ENCODE measurements at regions not wholly inside any gene's neighbourhood (a gene's known extent, or its start where the extent isn't known, plus 50 kb on each side); places are given as distances from the start of the nearest gene placed in this dataset.

DNA sequence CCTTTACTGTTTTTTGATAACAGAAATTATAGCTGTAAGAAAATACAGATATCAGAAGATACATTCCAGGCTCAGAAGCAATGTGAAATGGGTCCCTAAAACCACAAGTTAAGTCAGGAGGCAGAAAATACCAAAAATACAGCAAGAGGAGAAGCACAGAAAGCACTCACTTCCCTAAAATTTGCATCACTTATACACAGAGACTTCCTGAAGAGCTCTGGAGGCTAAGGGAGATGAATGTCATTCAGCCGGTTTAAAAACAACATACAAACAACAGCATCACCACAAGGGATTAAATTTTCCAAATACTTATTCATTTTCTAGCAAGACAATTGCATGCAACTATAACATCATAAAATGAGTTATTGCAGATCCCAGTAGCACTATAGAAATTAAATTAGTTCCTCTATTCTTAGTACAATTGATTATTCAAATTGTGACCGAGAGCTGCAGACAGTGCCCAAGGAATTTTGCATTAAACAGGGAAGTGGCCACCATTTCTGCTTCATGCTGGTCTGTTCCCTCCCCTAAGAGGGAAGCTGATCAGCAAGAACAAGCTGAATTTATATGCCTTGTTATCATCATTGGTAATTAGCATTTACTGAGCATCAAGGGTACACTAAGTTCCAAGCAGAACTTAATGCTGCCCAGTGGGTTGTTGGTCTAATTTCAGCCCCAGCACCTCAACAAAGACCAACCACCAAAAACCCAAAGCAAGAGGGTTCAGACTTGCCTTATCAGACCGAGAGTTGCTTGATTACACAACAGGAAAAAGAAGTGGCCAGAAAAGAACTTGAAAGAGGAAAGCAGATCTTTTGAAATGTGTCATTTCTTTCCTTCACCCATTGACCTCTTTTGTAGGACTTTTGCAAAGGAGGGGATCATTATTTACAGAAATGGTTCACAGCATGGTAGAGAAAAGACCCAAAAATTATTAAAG is 140.7 kb downstream of the KCTD12 start:
- DNase-seq: no peak

GRCh38 chr13:76741624-76742023 is 144.6 kb downstream of the KCTD12 start:
- no peak for DNase-seq

DNA sequence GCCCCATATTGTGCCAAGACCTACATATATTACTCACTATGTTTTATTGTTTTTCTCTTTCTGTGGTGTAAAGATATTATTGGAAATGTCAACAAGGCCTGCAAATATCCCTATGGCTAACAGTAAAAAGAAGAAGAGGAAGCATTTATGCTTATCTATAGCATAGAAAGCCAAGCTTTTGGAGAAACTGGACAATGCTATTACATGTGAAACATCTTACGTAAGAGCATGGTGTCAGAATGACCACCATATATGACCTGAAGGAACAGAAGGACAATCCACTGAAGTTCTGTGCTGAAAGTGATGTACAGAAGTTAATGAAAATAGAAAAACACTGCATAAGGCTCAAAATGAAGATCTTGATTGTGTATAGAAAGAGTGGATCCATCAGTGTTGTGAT is 145.2 kb downstream of the KCTD12 start:
- no peak for DNase-seq

GRCh38 chr13:76738616-76739015 is 147.6 kb downstream of the KCTD12 start:
- no peak for DNase-seq

DNA sequence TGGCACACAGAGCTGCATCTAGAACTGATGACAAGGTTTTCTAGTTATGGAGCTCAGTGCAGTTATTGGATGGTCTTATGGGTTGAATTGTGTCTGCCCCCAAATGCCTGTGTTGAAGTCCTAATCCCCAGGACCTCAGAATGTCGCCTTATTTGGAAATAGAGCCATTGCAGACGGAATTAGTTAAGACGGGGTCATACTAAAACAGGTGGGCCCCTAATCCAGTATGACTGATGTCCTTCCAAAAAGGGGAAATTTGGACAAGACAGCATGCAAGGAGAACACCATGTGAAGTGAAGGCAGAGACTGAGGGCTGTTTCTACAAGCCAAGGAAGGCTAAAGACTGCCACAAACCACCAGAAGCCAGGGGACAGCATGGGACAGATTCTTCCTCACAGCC is 148.7 kb downstream of the KCTD12 start:
- DNase-seq: no peak

- DNase-seq: no peak
Observed at GRCh38 chr13:76735641-76736040, 150.6 kb downstream of the KCTD12 start.

GRCh38 chr13:76733671-76734070 is 152.5 kb downstream of the KCTD12 start:
- no peak for DNase-seq

GRCh38 chr13:76732367-76732766 is 153.8 kb downstream of the KCTD12 start:
- no peak for DNase-seq

DNA sequence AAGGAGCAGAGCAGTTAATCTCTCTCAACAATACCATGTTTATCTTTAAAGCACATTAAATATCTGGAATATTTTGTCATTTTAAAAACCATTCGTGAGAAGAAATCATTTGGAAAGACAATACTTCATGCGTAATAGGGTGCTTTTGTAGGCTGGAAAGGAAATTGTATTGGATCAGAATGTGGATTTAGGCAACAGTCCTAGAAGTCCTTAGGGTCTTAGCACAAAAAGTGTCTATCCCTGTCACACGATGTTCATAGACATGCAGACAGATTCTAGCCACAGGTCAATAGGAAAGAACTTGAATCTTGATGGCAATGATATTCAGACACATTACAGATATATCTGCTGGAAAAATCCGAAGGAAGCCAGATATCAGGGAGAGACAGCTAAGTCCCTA is 156.0 kb downstream of the KCTD12 start:
- DNase-seq: no peak

DNA sequence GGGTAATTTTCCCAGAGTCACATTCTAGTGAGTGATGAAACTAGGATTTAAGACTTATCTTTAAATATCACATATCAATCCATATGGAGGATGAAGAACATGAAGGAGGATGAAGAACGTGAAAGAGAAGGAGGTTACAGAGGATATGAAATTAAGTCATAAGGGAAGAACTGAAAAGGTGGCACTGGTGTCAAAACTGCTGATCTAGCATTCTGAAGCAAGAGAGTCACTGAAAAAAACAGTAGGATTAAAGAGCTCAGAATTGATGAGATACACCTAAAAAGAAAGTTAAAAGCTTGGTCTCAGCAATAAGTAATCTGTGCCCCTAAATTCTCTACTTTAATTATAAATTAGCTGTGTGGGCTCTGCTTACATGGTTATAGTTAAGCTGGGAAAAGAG is 156.5 kb downstream of the KCTD12 start:
- no peak for DNase-seq

- no peak for DNase-seq
Observed at GRCh38 chr13:76725896-76726295, 160.3 kb downstream of the KCTD12 start.

DNA sequence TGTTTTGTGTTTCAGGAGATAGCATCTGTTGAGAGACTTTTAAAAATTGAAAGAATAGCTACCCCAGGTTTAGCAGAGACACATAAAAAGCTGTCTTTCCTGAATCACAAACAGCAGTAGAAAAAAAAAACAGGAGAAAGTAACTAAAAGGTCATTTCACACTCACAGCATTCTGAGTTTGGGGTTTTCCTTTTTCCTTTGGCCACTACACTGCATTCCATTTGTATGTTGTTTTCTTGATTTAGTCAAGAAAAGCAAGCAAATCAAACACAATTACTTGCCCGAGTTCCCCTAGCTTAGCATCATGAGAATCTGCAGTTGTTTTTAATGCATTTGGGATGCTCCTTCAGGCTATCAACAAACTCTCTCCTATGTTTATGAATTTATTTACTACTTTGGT is 161.0 kb downstream of the KCTD12 start:
- DNase-seq: no peak

DNA sequence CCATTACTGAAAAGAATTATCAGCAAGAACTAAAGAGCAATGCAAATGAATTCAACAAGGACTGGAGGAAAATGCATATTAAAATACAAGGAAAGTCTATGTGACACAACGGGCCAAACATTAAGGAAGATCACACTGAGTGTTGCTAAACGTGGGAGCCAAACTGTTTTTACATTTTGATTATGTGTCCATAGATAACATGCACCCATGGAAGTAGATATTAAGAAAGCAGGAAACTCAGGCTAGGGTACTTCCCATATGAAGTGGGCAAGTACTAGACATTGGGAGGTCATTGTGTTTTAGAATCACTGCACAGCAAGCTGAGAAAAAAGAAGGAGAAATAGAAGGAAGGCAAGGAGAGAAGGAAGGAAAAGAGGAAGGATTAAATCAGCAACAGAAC is 161.8 kb downstream of the KCTD12 start:
- no peak for DNase-seq

GRCh38 chr13:76723551-76724232 is 162.5 kb downstream of the KCTD12 start:
- no peak for DNase-seq

DNA sequence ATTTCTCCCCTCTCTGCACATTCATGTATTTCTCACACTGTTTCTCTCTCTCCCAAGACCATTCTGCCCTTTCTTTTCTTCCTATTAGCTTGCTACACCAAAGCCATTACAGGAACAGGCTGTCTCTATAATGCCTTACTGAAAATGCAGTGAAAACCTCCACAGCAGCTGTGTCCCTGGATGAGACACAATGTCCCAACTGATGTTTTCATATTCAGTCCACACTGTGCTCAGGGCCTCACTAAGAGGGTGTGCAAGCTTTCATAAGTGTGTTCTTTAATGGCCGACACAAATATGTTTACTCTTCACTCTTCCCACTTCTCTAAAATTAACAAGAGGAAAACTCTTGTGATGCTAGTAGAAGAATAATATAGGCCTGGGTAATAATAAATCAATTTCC is 163.4 kb downstream of the KCTD12 start:
- DNase-seq: no peak

- no peak for DNase-seq
Observed at GRCh38 chr13:76720821-76721220, 165.4 kb downstream of the KCTD12 start.

GRCh38 chr13:76720416-76720815 is 165.8 kb downstream of the KCTD12 start:
- DNase-seq: no peak

DNA sequence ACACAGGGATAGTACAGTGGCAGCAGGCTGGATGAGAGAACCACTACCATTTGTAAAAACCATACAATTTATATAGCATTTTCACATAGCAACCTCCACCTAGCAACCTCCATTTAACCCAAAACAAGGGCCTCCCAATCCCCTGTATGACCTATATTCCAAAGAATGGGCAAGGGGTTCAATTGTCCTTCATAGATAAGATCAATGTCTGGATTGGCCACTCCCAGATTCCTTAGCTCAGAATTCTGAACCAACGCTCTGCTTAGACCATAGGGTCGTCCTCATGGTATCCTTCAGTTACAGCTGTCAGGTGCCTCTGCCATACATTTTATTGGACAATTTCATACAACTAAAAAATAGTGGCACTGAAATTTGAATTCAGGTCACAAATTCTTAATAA is 166.2 kb downstream of the KCTD12 start:
- no peak for DNase-seq

GRCh38 chr13:76717092-76717491 is 169.1 kb downstream of the KCTD12 start:
- no peak for DNase-seq

DNA sequence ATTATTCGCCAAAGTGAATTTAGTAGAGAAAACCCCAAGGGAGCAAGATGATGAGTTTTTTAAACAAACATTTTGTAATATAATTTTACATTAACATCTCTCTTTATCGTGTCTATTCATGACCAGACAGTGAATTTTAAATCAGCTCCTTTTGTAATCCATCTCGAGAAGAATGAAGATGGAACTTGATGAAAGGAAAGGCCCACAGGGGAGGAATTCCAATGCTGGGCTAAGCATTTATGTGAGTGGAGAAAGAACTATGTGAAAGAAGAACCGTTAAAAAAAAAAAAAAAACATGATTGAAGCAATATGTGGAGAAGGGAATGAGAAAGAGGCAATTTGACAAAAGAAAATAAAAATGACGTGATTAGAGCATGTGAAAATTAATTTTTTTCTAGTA is 170.6 kb downstream of the KCTD12 start:
- no peak for DNase-seq

DNA sequence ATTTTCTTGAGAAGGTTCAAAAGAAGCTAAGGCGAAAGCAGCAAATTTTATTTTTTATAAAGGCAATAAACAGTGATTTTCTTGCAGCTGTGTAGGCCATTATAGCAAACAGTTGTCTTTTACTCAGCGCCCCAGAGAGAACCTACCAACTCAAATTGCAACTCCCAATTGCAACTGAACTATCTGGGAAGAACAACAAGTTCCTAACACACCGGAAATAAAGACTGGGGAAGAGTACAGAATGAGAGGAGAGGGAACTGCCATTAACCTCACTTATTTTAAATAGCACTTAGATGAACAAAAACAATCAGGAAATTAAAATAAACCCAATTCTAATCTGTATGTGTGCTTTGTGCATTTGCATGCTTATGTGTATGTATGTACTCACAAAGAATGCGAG is 171.1 kb downstream of the KCTD12 start:
- no peak for DNase-seq

DNA sequence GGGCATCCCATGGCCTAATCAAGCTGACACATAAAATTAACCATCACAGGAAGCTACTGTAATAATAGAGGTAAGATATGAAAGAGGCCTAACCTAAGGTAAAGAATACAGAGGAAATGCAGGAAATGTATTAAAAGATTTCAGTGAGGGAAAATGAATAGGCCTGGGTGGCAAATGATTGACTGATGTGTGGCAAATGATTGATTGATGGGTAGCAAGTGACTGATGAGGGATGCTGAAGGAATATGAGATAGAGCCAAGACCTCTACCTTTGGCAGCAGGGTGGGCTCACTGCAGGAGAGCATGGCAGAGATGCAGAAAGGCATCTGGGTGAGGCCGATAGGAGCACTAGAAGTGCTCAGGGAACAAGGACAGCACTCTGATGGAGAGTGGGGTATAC is 172.9 kb downstream of the KCTD12 start:
- DNase-seq: no peak

DNA sequence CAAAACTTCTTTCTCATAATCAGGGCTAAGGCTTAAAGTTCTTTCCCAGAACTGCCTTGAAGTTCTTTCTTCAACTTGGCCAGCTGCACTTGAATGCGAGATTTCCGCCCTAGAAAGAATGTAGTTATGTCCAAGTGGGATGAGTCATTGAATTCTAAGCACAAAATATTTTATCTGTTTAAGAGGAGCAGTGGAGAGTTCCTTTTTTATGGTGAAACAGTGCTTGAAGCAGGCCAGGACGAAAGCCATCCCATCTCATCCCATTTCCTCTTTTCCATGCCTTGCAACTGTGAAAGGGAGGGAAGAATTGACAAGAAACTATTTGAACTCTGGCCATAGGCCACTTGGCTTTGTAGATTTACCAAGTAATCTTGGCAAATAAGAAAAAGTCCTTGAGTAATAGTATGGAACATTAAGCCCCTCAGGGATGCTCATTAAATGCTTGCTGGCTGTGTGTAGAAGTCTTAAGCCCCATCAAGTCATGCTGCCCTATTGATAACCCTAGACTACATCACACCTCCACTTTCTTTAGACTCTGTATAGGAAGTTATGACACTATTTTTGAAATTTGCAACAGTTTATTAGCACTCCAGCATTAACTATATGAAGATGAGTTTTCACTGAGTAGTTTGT is 174.5 kb downstream of the KCTD12 start:
- no peak for DNase-seq

DNA sequence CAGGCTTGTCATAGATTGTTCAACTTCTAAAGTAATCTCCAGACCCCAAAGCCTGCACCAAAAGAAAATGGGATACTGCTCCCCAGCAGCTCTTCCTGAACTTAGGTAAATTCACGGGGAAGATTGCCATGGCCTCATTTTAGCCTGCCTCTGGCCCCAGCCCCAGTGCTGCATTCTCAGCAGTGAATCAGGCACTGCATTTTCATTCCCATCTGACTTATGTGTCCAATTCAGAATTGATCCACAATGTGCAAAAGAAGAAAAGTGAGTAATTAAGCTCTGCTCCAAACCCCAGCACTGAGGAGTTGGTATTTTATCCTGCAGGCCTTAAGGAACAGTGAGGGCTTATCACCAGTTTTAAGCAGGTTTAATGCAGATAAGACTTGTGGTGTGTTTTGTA is 176.4 kb downstream of the KCTD12 start:
- no peak for DNase-seq

Data from GOT3 (cell line).